ENCODE measurements at regions not wholly inside any gene's neighbourhood (a gene's known extent, or its start where the extent isn't known, plus 50 kb on each side); places are given as distances from the start of the nearest gene placed in this dataset.

- Histone ChIP-seq H3K9me1 (ENCODE audit: insufficient read depth, low read length) (no peaks in the 10 kb centered on the region), H3K56ac (ENCODE audit: extremely low read depth, insufficient read depth, low read length) (no peak overlapping the region), H4K5ac (ENCODE audit: low read depth, low read length) (no peak overlapping the region), H2BK5ac (ENCODE audit: low read depth, low read length, poor library complexity, severe bottlenecking) (no peak overlapping the region), H3K27me3 (ENCODE audit: control insufficient read depth, insufficient read depth, low read length) (no peaks in the 10 kb centered on the region; the same call in 1 of the 2 replicates), H2BK15ac (ENCODE audit: low read depth, low read length) (no peak overlapping the region), H3K18ac (ENCODE audit: low read depth, low read length) (no peak overlapping the region), H3K4ac (ENCODE audit: low read depth, low read length) (no peak overlapping the region), H3K14ac (replicated peaks; ENCODE audit: low read depth, low read length) (no peak overlapping the region), H3K79me1 (ENCODE audit: low read depth in 1 of 2, low read length in 2 of 2) (no peaks in the 10 kb centered on the region), H3K23ac (ENCODE audit: low read depth, low read length) (no peak overlapping the region), H3K36me3 (ENCODE audit: control insufficient read depth, insufficient read depth, low read length) (no peaks in the 10 kb centered on the region), H3K9me3 (ENCODE audit: control insufficient read depth, insufficient read depth, low read length) (no peaks in the 10 kb centered on the region), H3K4me2 (ENCODE audit: low read depth, low read length) (no peak overlapping the region), H2AK9ac (replicated peaks; ENCODE audit: low read depth, low read length, poor library complexity) (no peak overlapping the region), H2AK5ac (ENCODE audit: low read depth, low read length) (no peak overlapping the region), H3K4me3 (ENCODE audit: insufficient read depth, low read depth, low read length) (no peak overlapping the region), H3K4me1 (ENCODE audit: control insufficient read depth, insufficient read depth, low read length) (no peaks in the 10 kb centered on the region), H2BK20ac (ENCODE audit: low read depth, low read length) (no peak overlapping the region), H4K91ac (ENCODE audit: insufficient read depth, low read depth, low read length) (no peak overlapping the region), H4K8ac (ENCODE audit: low read depth in 2 of 2, low read length in 2 of 2) (no peak overlapping the region), H2AFZ (replicated peaks; ENCODE audit: low read length, poor library complexity) (no peak overlapping the region), H3K9ac (ENCODE audit: low read depth, low read length) (no peak overlapping the region), H3K27ac (ENCODE audit: insufficient read depth, low read length) (no peak overlapping the region), H2BK120ac (ENCODE audit: low read depth, low read length) (no peak overlapping the region), H4K20me1 (ENCODE audit: insufficient read depth, low read length) (no peaks in the 10 kb centered on the region)
- DNase-seq (no peak), ATAC-seq (ENCODE audit: low read depth) (no peak)
- WGBS, 2 experiments (ENCODE audit: extremely low coverage in 2 of 2, insufficient read length in 1 of 2) = no CpG with 5 or more reads among the region's 3 CpGs
- intact Hi-C loops (cut with micrococcal nuclease) (no loop called here), in situ Hi-C loops (cut with MboI; ENCODE audit: low sequenced_read_pairs) (no loop called here), dilution Hi-C loops (cut with HindIII; ENCODE audit: low sequenced_read_pairs, unreplicated experiment) (no loop called here)
- no peak for TF ChIP-seq MXI1 (IDR thresholded peaks at IDR 0.05; ENCODE audit: borderline replicate concordance, low read depth, low read length)
- no peak for TF ChIP-seq CTCF (conservative IDR thresholded peaks at IDR 0.05; ENCODE audit: low read depth, low read length)
- ChIA-PET CTCF (no interaction called here), POLR2A (ENCODE audit: unreplicated experiment) (no interaction called here)
- no TSS peak for BruUV-seq (replicated peaks)
These were observed 648.4 kb downstream of the ETS1 start for GRCh38 chr11:127939000-127939399.
